Mesenchymal stem cell (in vitro differentiated cells and primary cell): ENCODE measurements at regions not wholly inside any gene's neighbourhood (a gene's known extent, or its start where the extent isn't known, plus 50 kb on each side); places are given as distances from the start of the nearest gene placed in this dataset.

ENCODE experiments used
- DNase-seq: peaks from one replicate; pipeline ENCODE4 v3.0.0-alpha.2; 2013
- H2AFZ ChIP-seq: one replicate; pipeline ENCODE4 v1.6.1; 2013; ENCODE audit warnings: low read depth, mild to moderate bottlenecking, control low read depth, inconsistent platforms, low read length, moderate library complexity
- H2AK5ac ChIP-seq: 2 replicates; pipeline ENCODE4 v1.6.1; 2013; ENCODE audit warnings: low read length, moderate library complexity, mild to moderate bottlenecking, inconsistent platforms; ENCODE audit not compliant: severe bottlenecking
- H2BK120ac ChIP-seq: one replicate; pipeline ENCODE4 v1.6.1; 2013; ENCODE audit warnings: low read depth, mild to moderate bottlenecking, inconsistent platforms, low read length, moderate library complexity
- H2BK12ac ChIP-seq, 2 experiments: one replicate each; pipeline ENCODE4 v1.6.1; 2013; ENCODE audit warnings: inconsistent platforms in 2 of 2, low read length in 2 of 2, mild to moderate bottlenecking in 2 of 2, moderate library complexity in 2 of 2, control low read depth in 1 of 2
- H2BK15ac ChIP-seq: one replicate; pipeline ENCODE4 v1.6.1; 2013; ENCODE audit warnings: mild to moderate bottlenecking, low read depth, inconsistent platforms; ENCODE audit not compliant: poor library complexity, severe bottlenecking
- H2BK5ac ChIP-seq: 2 replicates; pipeline ENCODE4 v1.6.1; 2013; ENCODE audit warnings: low read depth, mild to moderate bottlenecking, low read length, control low read depth, inconsistent platforms; ENCODE audit not compliant: poor library complexity, severe bottlenecking
- H3K14ac ChIP-seq, 2 experiments: one replicate each; pipeline ENCODE4 v1.6.1; 2013; ENCODE audit warnings: inconsistent platforms in 2 of 2, low read length in 2 of 2, control low read depth in 1 of 2, mild to moderate bottlenecking in 1 of 2, moderate library complexity in 1 of 2
- H3K18ac ChIP-seq, 2 experiments: one replicate each; pipeline ENCODE4 v1.6.1; 2013; ENCODE audit warnings: inconsistent platforms in 2 of 2, low read length in 2 of 2, control low read depth in 1 of 2, low read depth in 1 of 2, mild to moderate bottlenecking in 1 of 2
- H3K23ac ChIP-seq, 2 experiments: one replicate each; pipeline ENCODE4 v1.6.1; 2013; ENCODE audit warnings: inconsistent platforms in 2 of 2, low read length in 2 of 2, mild to moderate bottlenecking in 2 of 2, moderate library complexity in 2 of 2, control low read depth in 1 of 2
- H3K27ac ChIP-seq: 2 replicates; pipeline ENCODE4 v1.5.1; 2013; ENCODE audit warnings: mild to moderate bottlenecking, moderate library complexity, low read length, control low read depth, inconsistent platforms; ENCODE audit not compliant: poor library complexity, severe bottlenecking
- H3K27me3 ChIP-seq, 2 experiments: 2 replicates each; pipeline versions ENCODE4 v1.6.1 to v1.7.0; 2013; ENCODE audit warnings: low read length in 2 of 2, mild to moderate bottlenecking in 2 of 2, moderate library complexity in 2 of 2, control low read depth in 1 of 2, inconsistent platforms in 1 of 2; ENCODE audit not compliant: control insufficient read depth in 1 of 2, insufficient read depth in 1 of 2
- H3K36me3 ChIP-seq, 2 experiments: 2 replicates each; pipeline versions ENCODE4 v1.6.1 to v1.7.0; 2013; ENCODE audit warnings: low read length in 2 of 2, control low read depth in 1 of 2, inconsistent platforms in 1 of 2, low read depth in 1 of 2, mild to moderate bottlenecking in 1 of 2; ENCODE audit not compliant: insufficient read depth in 2 of 2, control insufficient read depth in 1 of 2
- H3K4ac ChIP-seq, 2 experiments: one replicate each; pipeline ENCODE4 v1.6.1; 2013; ENCODE audit warnings: inconsistent platforms in 2 of 2, low read length in 2 of 2, mild to moderate bottlenecking in 2 of 2, moderate library complexity in 2 of 2, control low read depth in 1 of 2, low read depth in 1 of 2
- H3K4me1 ChIP-seq: 2 replicates; pipeline ENCODE4 v1.6.1; 2013; ENCODE audit warnings: low read depth, low read length, control low read depth; ENCODE audit not compliant: control insufficient read depth, insufficient read depth
- H3K4me2 ChIP-seq: 2 replicates; pipeline ENCODE4 v1.6.1; 2013; ENCODE audit warnings: low read length, mild to moderate bottlenecking, inconsistent platforms; ENCODE audit not compliant: poor library complexity, severe bottlenecking
- H3K4me3 ChIP-seq, 2 experiments: 2 replicates each; pipeline versions ENCODE4 v1.5.1 to v1.7.0; 2013; ENCODE audit warnings: low read length in 2 of 2, mild to moderate bottlenecking in 2 of 2, control low read depth in 1 of 2, low read depth in 1 of 2; ENCODE audit not compliant: insufficient read depth in 1 of 2
- H3K79me1 ChIP-seq: replicated peaks from 2 replicates; pipeline ENCODE4 v1.6.1; 2013; ENCODE audit warnings: mild to moderate bottlenecking, control low read depth, low read length, inconsistent platforms; ENCODE audit not compliant: poor library complexity, severe bottlenecking
- H3K9ac ChIP-seq: 2 replicates; pipeline ENCODE4 v1.7.0; 2013; ENCODE audit warnings: mild to moderate bottlenecking, low read length, moderate library complexity
- H3K9me3 ChIP-seq: 2 replicates; pipeline ENCODE4 v1.7.0; 2013; ENCODE audit warnings: mild to moderate bottlenecking, low read length; ENCODE audit not compliant: control insufficient read depth
- H4K8ac ChIP-seq: one replicate; pipeline ENCODE4 v1.6.1; 2013; ENCODE audit warnings: inconsistent platforms, mild to moderate bottlenecking, low read length, moderate library complexity
- H4K91ac ChIP-seq: one replicate; pipeline ENCODE4 v1.6.1; 2013; ENCODE audit warnings: mild to moderate bottlenecking, low read length, inconsistent platforms
- WGBS: methylation state at CpG from one replicate; pipeline ENCODE4 v1.1.7; 2013; ENCODE audit warnings: mixed read lengths; 5-methylcytosine and 5-hydroxymethylcytosine counted together

- Histone ChIP-seq H2BK12ac (no peak overlapping the region), H4K8ac (no peak overlapping the region), H3K4me1 (no peaks in the 10 kb centered on the region), H3K9ac (no peak overlapping the region), H2BK5ac (no peak overlapping the region), H4K91ac (no peak overlapping the region), H3K27me3 (no peaks in the 10 kb centered on the region), H3K18ac (no peak overlapping the region), H3K9me3 (no peaks in the 10 kb centered on the region), H3K4me3 (no peak overlapping the region), H2AFZ (no peak overlapping the region), H3K4ac (no peak overlapping the region), H3K23ac (no peak overlapping the region), H3K14ac (no peak overlapping the region), H3K4me2 (no peak overlapping the region), H3K27ac (no peak overlapping the region), H3K36me3 (no peaks in the 10 kb centered on the region), H2AK5ac (no peak overlapping the region), H2BK120ac (no peak overlapping the region), H3K79me1 (no peaks in the 10 kb centered on the region), H2BK15ac (no peak overlapping the region)
- DNase-seq = no peak
- 87% methylated on average over 7 of the region's 7 CpGs for WGBS
These were observed 293.7 kb upstream of the RND3 start for GRCh38 chr2:150781142-150781541.

GRCh38 chr2:150778828-150779227 lies 291.4 kb upstream of the RND3 start:
- H3K18ac ChIP-seq = no peak overlapping the region
- H2AFZ ChIP-seq = no peak overlapping the region
- H3K36me3 ChIP-seq = no peaks in the 10 kb centered on the region
- H3K4ac ChIP-seq = peak overlapping the region in 1 of 2 experiments; percentile 12
- H3K4me1 ChIP-seq = no peaks in the 10 kb centered on the region
- H4K8ac ChIP-seq = no peak overlapping the region
- no peaks in the 10 kb centered on the region for H3K79me1 ChIP-seq
- no peak overlapping the region for H3K23ac ChIP-seq
- peak; percentile 7 for DNase-seq
- no peak overlapping the region for H3K4me3 ChIP-seq
- no peak overlapping the region for H2AK5ac ChIP-seq
- H2BK5ac ChIP-seq = no peak overlapping the region
- no peak overlapping the region for H2BK15ac ChIP-seq
- H3K9ac ChIP-seq = peak overlapping the region; percentile 31
- no peaks in the 10 kb centered on the region for H3K27me3 ChIP-seq
- H2BK120ac ChIP-seq = no peak overlapping the region
- H3K9me3 ChIP-seq = no peaks in the 10 kb centered on the region
- H4K91ac ChIP-seq = no peak overlapping the region
- H2BK12ac ChIP-seq = no peak overlapping the region
- 64% methylated on average over 1 of the region's 1 CpG for WGBS
- H3K14ac ChIP-seq = no peak overlapping the region
- H3K4me2 ChIP-seq = no peak overlapping the region
- no peak overlapping the region for H3K27ac ChIP-seq

GRCh38 chr2:150769421-150769820 lies 282.0 kb upstream of the RND3 start:
- DNase-seq = no peak
- Histone ChIP-seq H2BK120ac (no peak overlapping the region), H4K8ac (no peak overlapping the region), H3K36me3 (no peaks in the 10 kb centered on the region), H3K4me3 (no peak overlapping the region), H3K9ac (no peak overlapping the region), H3K9me3 (no peaks in the 10 kb centered on the region), H2BK12ac (no peak overlapping the region), H3K14ac (no peak overlapping the region), H3K79me1 (no peaks in the 10 kb centered on the region), H3K4me2 (no peak overlapping the region), H3K4ac (no peak overlapping the region), H3K23ac (no peak overlapping the region), H4K91ac (no peak overlapping the region), H3K4me1 (no peaks in the 10 kb centered on the region), H3K18ac (no peak overlapping the region), H3K27me3 (no peaks in the 10 kb centered on the region), H2AFZ (no peak overlapping the region), H2BK5ac (no peak overlapping the region), H3K27ac (no peak overlapping the region), H2BK15ac (no peak overlapping the region), H2AK5ac (no peak overlapping the region)
- WGBS = 61% methylated on average over 1 of the region's 1 CpG

- Histone ChIP-seq H3K4me2 (no peak overlapping the region), H3K4me1 (no peaks in the 10 kb centered on the region), H3K18ac (no peak overlapping the region), H2BK5ac (no peak overlapping the region), H3K27ac (no peak overlapping the region), H3K9ac (no peak overlapping the region), H3K36me3 (no peaks in the 10 kb centered on the region), H3K4me3 (no peak overlapping the region), H3K27me3 (no peaks in the 10 kb centered on the region), H3K79me1 (no peaks in the 10 kb centered on the region), H2AK5ac (no peak overlapping the region), H3K4ac (no peak overlapping the region), H4K91ac (no peak overlapping the region), H3K23ac (no peak overlapping the region), H3K14ac (no peak overlapping the region), H2BK12ac (no peak overlapping the region), H2BK120ac (no peak overlapping the region), H3K9me3 (no peaks in the 10 kb centered on the region), H2AFZ (no peak overlapping the region), H2BK15ac (no peak overlapping the region), H4K8ac (no peak overlapping the region)
- peak; percentile 34 for DNase-seq
- WGBS = 77% methylated on average over 1 of the region's 5 CpGs
These were observed 280.7 kb upstream of the RND3 start for GRCh38 chr2:150767991-150768746.
